Occipital lobe (tissue), 1 donor: ENCODE measurements at regions not wholly inside any gene's neighbourhood (a gene's known extent, or its start where the extent isn't known, plus 50 kb on each side); places are given as distances from the start of the nearest gene placed in this dataset.
"Not testable (repeated sequence)": the region's sequence is repeated elsewhere in the genome, so short reads cannot be mapped to it uniquely, and the experiment has no call there.

Source experiments
- DNase-seq: peaks from one replicate; lab custom pipeline; 2025; lab: John Stamatoyannopoulos, UW

- DNase-seq: no peak
Observed at GRCh38 chr5:174428895-174429294, 295.5 kb upstream of the MSX2 start.

- DNase-seq: no peak
Observed at GRCh38 chr5:174430940-174431339, 293.4 kb upstream of the MSX2 start.

GRCh38 chr5:174431504-174431903 is 292.9 kb upstream of the MSX2 start:
- no peak for DNase-seq

- no peak for DNase-seq
Observed at GRCh38 chr5:174433098-174433497, 291.3 kb upstream of the MSX2 start.

- no peak for DNase-seq
Observed at GRCh38 chr5:174436750-174437149, 287.6 kb upstream of the MSX2 start.

- no peak for DNase-seq
Observed at GRCh38 chr5:174444479-174445188, 279.7 kb upstream of the MSX2 start.

- DNase-seq: no peak
Observed at GRCh38 chr5:174446446-174446845, 277.9 kb upstream of the MSX2 start.

GRCh38 chr5:174446988-174447387 is 277.4 kb upstream of the MSX2 start:
- no peak for DNase-seq

GRCh38 chr5:174448041-174448440 is 276.3 kb upstream of the MSX2 start:
- DNase-seq: no peak

GRCh38 chr5:174448662-174449061 is 275.7 kb upstream of the MSX2 start:
- DNase-seq: no peak

GRCh38 chr5:174453690-174454089 is 270.7 kb upstream of the MSX2 start:
- no peak for DNase-seq

GRCh38 chr5:174454464-174454863 is 269.9 kb upstream of the MSX2 start:
- DNase-seq: no peak

GRCh38 chr5:174454890-174455289 is 269.5 kb upstream of the MSX2 start:
- DNase-seq: no peak

- no peak for DNase-seq
Observed at GRCh38 chr5:174455301-174455700, 269.1 kb upstream of the MSX2 start.

GRCh38 chr5:174457141-174457678 is 267.2 kb upstream of the MSX2 start:
- no peak for DNase-seq

- DNase-seq: no peak
Observed at GRCh38 chr5:174459071-174459702, 265.2 kb upstream of the MSX2 start.

- no peak for DNase-seq
Observed at GRCh38 chr5:174459832-174460448, 264.4 kb upstream of the MSX2 start.

- DNase-seq: no peak
Observed at GRCh38 chr5:174462129-174462528, 262.3 kb upstream of the MSX2 start.

- no peak for DNase-seq
Observed at GRCh38 chr5:174464504-174465165, 259.7 kb upstream of the MSX2 start.

- not testable (repeated sequence) for DNase-seq
Observed at GRCh38 chr5:174471528-174471927, 252.9 kb upstream of the MSX2 start.

GRCh38 chr5:174472956-174473355 is 251.4 kb upstream of the MSX2 start:
- no peak for DNase-seq

GRCh38 chr5:174476001-174476400 is 248.4 kb upstream of the MSX2 start:
- DNase-seq: not testable (repeated sequence)
